H9 (cell line): ENCODE measurements at regions not wholly inside any gene's neighbourhood (a gene's known extent, or its start where the extent isn't known, plus 50 kb on each side); places are given as distances from the start of the nearest gene placed in this dataset.

Experiments used
- DNase-seq: peaks from one replicate; pipeline ENCODE4 v3.0.0-alpha.2; 2017
- H2AFZ ChIP-seq: one replicate; pipeline ENCODE4 v1.6.1; 2013; ENCODE audit warnings: mild to moderate bottlenecking, low read length, control low read depth, moderate library complexity
- H2AK5ac ChIP-seq: 2 replicates; pipeline ENCODE4 v1.6.1; 2013; ENCODE audit warnings: low read length, control low read depth, mixed read lengths; ENCODE audit not compliant: insufficient read length
- H2BK120ac ChIP-seq: one replicate; pipeline ENCODE4 v1.6.1; 2013; ENCODE audit warnings: low read depth, mild to moderate bottlenecking, low read length, control low read depth, inconsistent platforms; ENCODE audit not compliant: poor library complexity, severe bottlenecking
- H2BK12ac ChIP-seq: 2 replicates; pipeline ENCODE4 v1.6.1; 2013; ENCODE audit warnings: low read length, control low read depth, mixed read lengths, low read depth; ENCODE audit not compliant: insufficient read length
- H2BK15ac ChIP-seq: 2 replicates; pipeline ENCODE4 v1.6.1; 2013; ENCODE audit warnings: low read depth, low read length, control low read depth
- H2BK20ac ChIP-seq: one replicate; pipeline ENCODE4 v1.6.1; 2013; ENCODE audit warnings: low read depth, mild to moderate bottlenecking, low read length, control low read depth, inconsistent platforms; ENCODE audit not compliant: poor library complexity, severe bottlenecking
- H2BK5ac ChIP-seq: 2 replicates; pipeline ENCODE4 v1.6.1; 2013; ENCODE audit warnings: low read length, control low read depth, mixed read lengths; ENCODE audit not compliant: insufficient read length
- H3K14ac ChIP-seq: 2 replicates; pipeline ENCODE4 v1.6.1; 2013; ENCODE audit warnings: low read length, control low read depth; ENCODE audit not compliant: insufficient read depth
- H3K18ac ChIP-seq: 2 replicates; pipeline ENCODE4 v1.6.1; 2013; ENCODE audit warnings: low read depth, mild to moderate bottlenecking, mixed read lengths, low read length, control low read depth; ENCODE audit not compliant: insufficient read length
- H3K23ac ChIP-seq: 2 replicates; pipeline ENCODE4 v1.6.1; 2013; ENCODE audit warnings: low read length, control low read depth, mixed read lengths, low read depth; ENCODE audit not compliant: insufficient read length
- H3K23me2 ChIP-seq: 2 replicates; pipeline ENCODE4 v1.6.1; 2013; ENCODE audit warnings: low read depth, mild to moderate bottlenecking, mixed read lengths, low read length, control low read depth; ENCODE audit not compliant: insufficient read length, poor library complexity, severe bottlenecking
- H3K27ac ChIP-seq: 2 replicates; pipeline ENCODE4 v1.5.1; 2013; ENCODE audit warnings: low read length, control low read depth, mixed read lengths, low read depth; ENCODE audit not compliant: insufficient read length
- H3K27me3 ChIP-seq: 2 replicates; pipeline ENCODE4 v1.6.1; 2013; ENCODE audit warnings: low read length, control low read depth, inconsistent platforms; ENCODE audit not compliant: insufficient read depth
- H3K4ac ChIP-seq: 2 replicates; pipeline ENCODE4 v1.6.1; 2013; ENCODE audit warnings: low read depth, mild to moderate bottlenecking, control low read depth, inconsistent platforms, low read length, moderate library complexity
- H3K4me1 ChIP-seq: 2 replicates; pipeline ENCODE4 v1.6.1; 2013; ENCODE audit warnings: low read length, control low read depth, inconsistent platforms; ENCODE audit not compliant: insufficient read depth
- H3K4me2 ChIP-seq: 2 replicates; pipeline ENCODE4 v1.6.1; 2013; ENCODE audit warnings: low read length, control low read depth, mixed read lengths; ENCODE audit not compliant: insufficient read length, insufficient read depth
- H3K56ac ChIP-seq: 2 replicates; pipeline ENCODE4 v1.6.1; 2013; ENCODE audit warnings: low read depth, mild to moderate bottlenecking, mixed read lengths, low read length, control low read depth; ENCODE audit not compliant: insufficient read length
- H3K79me1 ChIP-seq: 2 replicates; pipeline ENCODE4 v1.6.1; 2013; ENCODE audit warnings: low read depth, mild to moderate bottlenecking, moderate library complexity, low read length, control low read depth, inconsistent platforms; ENCODE audit not compliant: insufficient read depth, poor library complexity, severe bottlenecking
- H3K79me2 ChIP-seq: 2 replicates; pipeline ENCODE4 v1.6.1; 2013; ENCODE audit warnings: low read length, control low read depth, inconsistent platforms; ENCODE audit not compliant: insufficient read depth
- H3K9ac ChIP-seq: 2 replicates; pipeline ENCODE4 v1.6.1; 2013; ENCODE audit warnings: low read length, control low read depth, mixed read lengths; ENCODE audit not compliant: insufficient read length; ENCODE audit errors: extremely low read depth
- H3K9me3 ChIP-seq: one replicate; pipeline ENCODE4 v1.6.1; 2013; ENCODE audit warnings: low read depth, low read length, inconsistent platforms; ENCODE audit not compliant: control insufficient read depth
- H3T11ph ChIP-seq: one replicate; pipeline ENCODE4 v1.6.1; 2013; ENCODE audit warnings: mild to moderate bottlenecking, low read length, control low read depth, inconsistent platforms
- H4K20me1 ChIP-seq: one replicate; pipeline ENCODE4 v1.6.1; 2013; ENCODE audit not compliant: control insufficient read depth, insufficient read length, insufficient read depth
- H4K5ac ChIP-seq: 2 replicates; pipeline ENCODE4 v1.6.1; 2013; ENCODE audit warnings: low read depth, mild to moderate bottlenecking, mixed read lengths, low read length, control low read depth; ENCODE audit not compliant: insufficient read length
- H4K8ac ChIP-seq: replicated peaks from 2 replicates; pipeline ENCODE4 v1.6.1; 2013; ENCODE audit warnings: low read length, control low read depth, mixed read lengths, low read depth; ENCODE audit not compliant: insufficient read length
- H4K91ac ChIP-seq: 2 replicates; pipeline ENCODE4 v1.6.1; 2013; ENCODE audit warnings: low read depth, mild to moderate bottlenecking, moderate library complexity, mixed read lengths, low read length, control low read depth; ENCODE audit not compliant: insufficient read length
- H3K27ac Mint-ChIP-seq, 3 experiments: 2 replicates in 2 of 3; 3 replicates in 1 of 3; pipeline ENCODE4 v1.8.0; 2020 to 2021; ENCODE audit warnings: mixed read lengths in 3 of 3, mild to moderate bottlenecking in 1 of 3, moderate library complexity in 1 of 3
- H3K27me3 Mint-ChIP-seq: 2 replicates; pipeline ENCODE4 v1.8.0; 2021; ENCODE audit warnings: low read depth, mild to moderate bottlenecking, moderate library complexity, mixed read lengths
- H3K36me3 Mint-ChIP-seq, 3 experiments: 2 replicates in 2 of 3; 3 replicates in 1 of 3; pipeline ENCODE4 v1.8.0; 2020 to 2021; ENCODE audit warnings: low read depth in 3 of 3, mixed read lengths in 3 of 3; ENCODE audit not compliant: insufficient read depth in 1 of 3
- H3K4me1 Mint-ChIP-seq, 2 experiments: 2 replicates each; pipeline ENCODE4 v1.8.0; 2020; ENCODE audit warnings: mixed read lengths in 2 of 2
- H3K4me3 Mint-ChIP-seq, 2 experiments: 2 replicates in 1 of 2; 3 replicates in 1 of 2; pipeline ENCODE4 v1.8.0; 2020 to 2021; ENCODE audit warnings: mild to moderate bottlenecking in 2 of 2, mixed read lengths in 2 of 2, moderate library complexity in 1 of 2
- H3K9me3 Mint-ChIP-seq, 2 experiments: 2 replicates in 1 of 2; 3 replicates in 1 of 2; pipeline ENCODE4 v1.8.0; 2020; ENCODE audit warnings: mild to moderate bottlenecking in 2 of 2, mixed read lengths in 2 of 2, moderate library complexity in 1 of 2
- TF ChIP-seq, protein P1 (sequence below): fragments of 200-600 bp; sonication (generic); conservative IDR thresholded peaks from 3 replicates; pipeline ENCODE4 v1.8.0; 2021; ENCODE audit warnings: antibody characterized with exemption, mild to moderate bottlenecking

DNA sequence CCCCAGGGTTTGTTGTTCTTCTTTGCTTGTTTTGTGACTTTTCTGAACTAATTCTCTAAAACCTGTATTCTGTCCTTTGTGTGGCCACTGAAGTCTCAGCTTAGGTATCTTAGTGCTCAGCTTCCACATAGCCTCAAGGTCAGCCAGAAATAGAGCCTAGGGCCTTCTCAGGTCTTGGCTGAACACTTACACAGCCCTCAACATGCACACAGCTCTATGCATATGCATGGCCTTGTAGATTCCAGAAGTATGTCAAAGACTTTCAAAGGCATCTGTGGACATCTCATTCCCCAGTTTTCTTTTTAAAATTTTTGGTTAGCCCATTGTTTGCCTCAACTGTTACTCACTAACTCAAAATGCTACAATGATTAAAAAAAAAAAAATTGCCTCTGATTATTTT lies 99.9 kb upstream of the GRIA1 start:
- Histone ChIP-seq H3K27ac (no peak overlapping the region), H3K9ac (no peak overlapping the region), H3K14ac (no peak overlapping the region), H3K4me2 (no peak overlapping the region), H3K79me1 (no peaks in the 10 kb centered on the region), H2BK20ac (no peak overlapping the region), H3K23ac (no peak overlapping the region), H3K4ac (no peak overlapping the region), H2AFZ (no peak overlapping the region), H3K9me3 (no peaks in the 10 kb centered on the region), H3K4me1 (no peaks in the 10 kb centered on the region), H4K8ac (no peak overlapping the region), H3K27me3 (no peaks in the 10 kb centered on the region), H3K18ac (no peak overlapping the region), H4K91ac (no peak overlapping the region), H2BK12ac (no peak overlapping the region), H2BK5ac (no peak overlapping the region), H4K20me1 (no peaks in the 10 kb centered on the region), H3K79me2 (no peaks in the 10 kb centered on the region), H2BK120ac (no peak overlapping the region), H3K56ac (no peak overlapping the region), H4K5ac (no peak overlapping the region), H2AK5ac (no peak overlapping the region), H3T11ph (no peak overlapping the region), H2BK15ac (no peak overlapping the region), H3K23me2 (no peaks in the 10 kb centered on the region)
- no peak overlapping the region for H3K4me3 Mint-ChIP-seq
- no peaks in the 10 kb centered on the region; the same call in 1 of the 2 replicates for H3K27me3 Mint-ChIP-seq
- H3K9me3 Mint-ChIP-seq, result peaks cover 3 to 4% of the 10 kb centered on the region in 2 experiments; a peak in 2 of 5 replicates
- TF ChIP-seq, protein P1, sequence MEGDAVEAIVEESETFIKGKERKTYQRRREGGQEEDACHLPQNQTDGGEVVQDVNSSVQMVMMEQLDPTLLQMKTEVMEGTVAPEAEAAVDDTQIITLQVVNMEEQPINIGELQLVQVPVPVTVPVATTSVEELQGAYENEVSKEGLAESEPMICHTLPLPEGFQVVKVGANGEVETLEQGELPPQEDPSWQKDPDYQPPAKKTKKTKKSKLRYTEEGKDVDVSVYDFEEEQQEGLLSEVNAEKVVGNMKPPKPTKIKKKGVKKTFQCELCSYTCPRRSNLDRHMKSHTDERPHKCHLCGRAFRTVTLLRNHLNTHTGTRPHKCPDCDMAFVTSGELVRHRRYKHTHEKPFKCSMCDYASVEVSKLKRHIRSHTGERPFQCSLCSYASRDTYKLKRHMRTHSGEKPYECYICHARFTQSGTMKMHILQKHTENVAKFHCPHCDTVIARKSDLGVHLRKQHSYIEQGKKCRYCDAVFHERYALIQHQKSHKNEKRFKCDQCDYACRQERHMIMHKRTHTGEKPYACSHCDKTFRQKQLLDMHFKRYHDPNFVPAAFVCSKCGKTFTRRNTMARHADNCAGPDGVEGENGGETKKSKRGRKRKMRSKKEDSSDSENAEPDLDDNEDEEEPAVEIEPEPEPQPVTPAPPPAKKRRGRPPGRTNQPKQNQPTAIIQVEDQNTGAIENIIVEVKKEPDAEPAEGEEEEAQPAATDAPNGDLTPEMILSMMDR, result no peak
- no peak for DNase-seq
- no peaks in the 10 kb centered on the region; a peak in 2 of 7 replicates for H3K36me3 Mint-ChIP-seq
- no peaks in the 10 kb centered on the region for H3K4me1 Mint-ChIP-seq
- H3K27ac Mint-ChIP-seq, result no peak overlapping the region
